ENCODE measurements at regions not wholly inside any gene's neighbourhood (a gene's known extent, or its start where the extent isn't known, plus 50 kb on each side); places are given as distances from the start of the nearest gene placed in this dataset.

DNA sequence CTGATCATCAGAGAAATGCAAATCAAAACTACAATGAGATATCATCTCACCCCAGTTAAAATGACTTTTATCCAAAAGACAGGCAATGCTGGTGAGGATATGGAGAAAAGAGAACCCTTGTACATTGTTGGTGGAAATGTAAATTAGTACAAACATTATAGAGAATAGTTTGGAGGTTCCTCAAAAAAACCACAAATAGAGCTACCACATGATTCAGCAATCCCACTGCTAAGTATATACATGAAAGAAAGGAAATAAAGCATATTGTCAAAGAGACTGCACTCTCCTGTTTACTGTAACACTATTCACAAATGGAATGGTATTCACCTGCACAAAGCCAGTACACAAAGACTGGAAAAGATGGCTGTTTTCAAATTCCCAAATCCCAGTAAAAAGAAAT lies 1233.7 kb downstream of the PCDH17 start:
- no peak overlapping the region for H3K4me3 ChIP-seq (ENCODE audit: low read depth in 1 of 2, low read length in 2 of 2)
- peaks cover 0 to 2% of the 10 kb centered on the region in 2 donors for H3K9me3 ChIP-seq (ENCODE audit: control insufficient read depth in 2 of 2, insufficient read depth in 1 of 2, low read depth in 1 of 2, low read length in 1 of 2)
- H3K27me3 ChIP-seq (ENCODE audit: control insufficient read depth in 1 of 2, insufficient read depth in 2 of 2, low read length in 2 of 2), result no peaks in the 10 kb centered on the region
- H3K4me1 ChIP-seq (ENCODE audit: control insufficient read depth in 2 of 2, insufficient read depth in 2 of 2, low read length in 1 of 2), result no peaks in the 10 kb centered on the region
- H3K36me3 ChIP-seq (ENCODE audit: control insufficient read depth in 2 of 2, insufficient read depth in 2 of 2, low read length in 1 of 2), result no peaks in the 10 kb centered on the region
- no peak overlapping the region for H3K27ac ChIP-seq (ENCODE audit: low read depth in 2 of 2, low read length in 1 of 2)

GRCh38 chr13:58869566-58869965 lies 1238.0 kb downstream of the PCDH17 start:
- Histone ChIP-seq H3K4me1 (ENCODE audit: control insufficient read depth in 2 of 2, insufficient read depth in 2 of 2, low read length in 1 of 2) (no peaks in the 10 kb centered on the region), H3K4me3 (ENCODE audit: low read depth in 1 of 2, low read length in 2 of 2) (no peak overlapping the region), H3K9me3 (ENCODE audit: control insufficient read depth in 2 of 2, insufficient read depth in 1 of 2, low read depth in 1 of 2, low read length in 1 of 2) (peaks cover 0 to 2% of the 10 kb centered on the region in 2 donors), H3K27ac (ENCODE audit: low read depth in 2 of 2, low read length in 1 of 2) (no peak overlapping the region), H3K36me3 (ENCODE audit: control insufficient read depth in 2 of 2, insufficient read depth in 2 of 2, low read length in 1 of 2) (no peaks in the 10 kb centered on the region), H3K27me3 (ENCODE audit: control insufficient read depth in 1 of 2, insufficient read depth in 2 of 2, low read length in 2 of 2) (no peaks in the 10 kb centered on the region)
- 53 to 68% methylated on average over 1 of the region's 1 CpG for WGBS, 2 donors

DNA sequence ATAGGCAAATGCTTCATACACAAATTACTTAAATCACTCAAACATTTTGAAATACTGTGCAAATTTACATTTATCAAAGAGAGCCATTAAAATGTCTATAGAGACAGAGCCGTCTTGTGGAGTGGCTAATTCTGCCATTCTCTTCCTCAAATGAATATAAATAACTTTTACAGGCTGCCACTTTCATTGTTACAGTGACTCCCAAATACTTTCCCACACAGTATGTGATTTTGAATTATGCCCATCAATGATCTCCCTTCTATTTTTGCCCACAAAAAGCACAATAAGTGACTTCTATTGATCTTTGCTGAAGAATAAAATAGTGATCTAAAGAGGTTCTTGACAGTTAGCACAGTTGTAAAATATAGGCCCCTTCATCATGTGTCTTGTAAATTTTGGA lies 1244.9 kb downstream of the PCDH17 start:
- H3K4me1 ChIP-seq (ENCODE audit: control insufficient read depth in 2 of 2, insufficient read depth in 2 of 2, low read length in 1 of 2), result no peaks in the 10 kb centered on the region
- no peaks in the 10 kb centered on the region for H3K9me3 ChIP-seq (ENCODE audit: control insufficient read depth in 2 of 2, insufficient read depth in 1 of 2, low read depth in 1 of 2, low read length in 1 of 2)
- no peak overlapping the region for H3K27ac ChIP-seq (ENCODE audit: low read depth in 2 of 2, low read length in 1 of 2)
- H3K4me3 ChIP-seq (ENCODE audit: low read depth in 1 of 2, low read length in 2 of 2), result no peak overlapping the region
- no peaks in the 10 kb centered on the region for H3K36me3 ChIP-seq (ENCODE audit: control insufficient read depth in 2 of 2, insufficient read depth in 2 of 2, low read length in 1 of 2)
- no peaks in the 10 kb centered on the region for H3K27me3 ChIP-seq (ENCODE audit: control insufficient read depth in 1 of 2, insufficient read depth in 2 of 2, low read length in 2 of 2)
- WGBS, 2 donors, result 54 to 75% methylated on average over 1 of the region's 1 CpG

GRCh38 chr13:58879114-58879513 lies 1247.6 kb downstream of the PCDH17 start:
- no peak overlapping the region for H3K4me3 ChIP-seq (ENCODE audit: low read depth in 1 of 2, low read length in 2 of 2)
- H3K36me3 ChIP-seq (ENCODE audit: control insufficient read depth in 2 of 2, insufficient read depth in 2 of 2, low read length in 1 of 2), result no peaks in the 10 kb centered on the region
- H3K9me3 ChIP-seq (ENCODE audit: control insufficient read depth in 2 of 2, insufficient read depth in 1 of 2, low read depth in 1 of 2, low read length in 1 of 2), result no peaks in the 10 kb centered on the region
- no peak overlapping the region for H3K27ac ChIP-seq (ENCODE audit: low read depth in 2 of 2, low read length in 1 of 2)
- H3K27me3 ChIP-seq (ENCODE audit: control insufficient read depth in 1 of 2, insufficient read depth in 2 of 2, low read length in 2 of 2), result no peaks in the 10 kb centered on the region
- no peaks in the 10 kb centered on the region for H3K4me1 ChIP-seq (ENCODE audit: control insufficient read depth in 2 of 2, insufficient read depth in 2 of 2, low read length in 1 of 2)

DNA sequence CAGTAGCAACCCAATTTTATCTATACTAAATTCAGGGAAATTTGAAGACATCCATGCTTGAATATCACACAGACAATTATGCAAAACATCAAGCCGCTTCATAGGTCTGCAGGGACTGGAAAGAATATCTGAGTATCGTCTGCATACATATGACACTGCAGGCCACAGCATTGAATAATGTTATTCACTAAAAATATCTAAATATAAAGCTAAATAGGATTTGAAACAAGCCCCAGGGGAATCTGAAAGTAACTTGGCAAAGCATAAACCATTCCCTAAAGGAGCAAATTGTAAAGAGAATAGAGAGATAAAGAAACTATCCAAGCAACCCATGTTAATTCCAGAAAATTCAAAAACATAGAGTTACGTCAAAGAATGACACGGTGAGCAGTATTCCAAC lies 1251.0 kb downstream of the PCDH17 start:
- no peaks in the 10 kb centered on the region for H3K9me3 ChIP-seq (ENCODE audit: control insufficient read depth in 2 of 2, insufficient read depth in 1 of 2, low read depth in 1 of 2, low read length in 1 of 2)
- no peak overlapping the region for H3K4me3 ChIP-seq (ENCODE audit: low read depth in 1 of 2, low read length in 2 of 2)
- H3K4me1 ChIP-seq (ENCODE audit: control insufficient read depth in 2 of 2, insufficient read depth in 2 of 2, low read length in 1 of 2), result no peaks in the 10 kb centered on the region
- H3K36me3 ChIP-seq (ENCODE audit: control insufficient read depth in 2 of 2, insufficient read depth in 2 of 2, low read length in 1 of 2), result no peaks in the 10 kb centered on the region
- H3K27me3 ChIP-seq (ENCODE audit: control insufficient read depth in 1 of 2, insufficient read depth in 2 of 2, low read length in 2 of 2), result no peaks in the 10 kb centered on the region
- WGBS, 2 donors, result 60 to 71% methylated on average over 4 of the region's 4 CpGs
- no peak overlapping the region for H3K27ac ChIP-seq (ENCODE audit: low read depth in 2 of 2, low read length in 1 of 2)

- H3K4me1 ChIP-seq (ENCODE audit: control insufficient read depth in 2 of 2, insufficient read depth in 2 of 2, low read length in 1 of 2), result no peaks in the 10 kb centered on the region
- H3K27me3 ChIP-seq (ENCODE audit: control insufficient read depth in 1 of 2, insufficient read depth in 2 of 2, low read length in 2 of 2), result no peaks in the 10 kb centered on the region
- no peaks in the 10 kb centered on the region for H3K36me3 ChIP-seq (ENCODE audit: control insufficient read depth in 2 of 2, insufficient read depth in 2 of 2, low read length in 1 of 2)
- no peaks in the 10 kb centered on the region for H3K9me3 ChIP-seq (ENCODE audit: control insufficient read depth in 2 of 2, insufficient read depth in 1 of 2, low read depth in 1 of 2, low read length in 1 of 2)
- 61 to 66% methylated on average over 2 of the region's 2 CpGs for WGBS, 2 donors
- H3K4me3 ChIP-seq (ENCODE audit: low read depth in 1 of 2, low read length in 2 of 2), result no peak overlapping the region
- H3K27ac ChIP-seq (ENCODE audit: low read depth in 2 of 2, low read length in 1 of 2), result no peak overlapping the region
Observed at GRCh38 chr13:58883405-58883804, 1251.9 kb downstream of the PCDH17 start.

GRCh38 chr13:58884353-58885209 lies 1253.0 kb downstream of the PCDH17 start:
- 46 to 61% methylated on average over 5 of the region's 5 CpGs for WGBS, 2 donors

DNA sequence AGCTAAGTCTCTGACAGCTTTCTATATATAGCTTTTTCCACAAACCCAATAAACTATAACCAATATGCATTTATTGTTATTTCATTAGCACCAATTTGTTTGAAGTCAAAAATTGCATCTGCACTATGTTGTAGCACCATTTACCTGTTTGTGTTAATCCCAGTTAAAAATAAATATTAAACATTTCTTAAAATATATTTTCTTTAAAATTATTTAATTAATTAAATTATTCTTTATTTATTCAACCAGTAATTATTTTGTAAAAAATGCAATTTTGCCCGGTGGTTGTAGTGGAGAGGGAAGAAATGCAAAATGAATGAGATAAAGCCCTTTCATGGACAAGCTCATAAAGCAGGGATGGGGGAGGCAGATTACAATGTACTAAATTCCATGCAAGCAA lies 1257.9 kb downstream of the PCDH17 start:
- whole genome bisulfite sequencing, 2 donors, result 83 to 86% methylated on average over 1 of the region's 1 CpG
- no peaks in the 10 kb centered on the region for H3K9me3 ChIP-seq (ENCODE audit: control insufficient read depth in 2 of 2, insufficient read depth in 1 of 2, low read depth in 1 of 2, low read length in 1 of 2)
- no peak overlapping the region for H3K4me3 ChIP-seq (ENCODE audit: low read depth in 1 of 2, low read length in 2 of 2)
- no peak overlapping the region for H3K27ac ChIP-seq (ENCODE audit: low read depth in 2 of 2, low read length in 1 of 2)
- no peaks in the 10 kb centered on the region for H3K4me1 ChIP-seq (ENCODE audit: control insufficient read depth in 2 of 2, insufficient read depth in 2 of 2, low read length in 1 of 2)
- H3K27me3 ChIP-seq (ENCODE audit: control insufficient read depth in 1 of 2, insufficient read depth in 2 of 2, low read length in 2 of 2), result no peaks in the 10 kb centered on the region
- no peaks in the 10 kb centered on the region for H3K36me3 ChIP-seq (ENCODE audit: control insufficient read depth in 2 of 2, insufficient read depth in 2 of 2, low read length in 1 of 2)

More at GRCh38 chr13:58884353-58885209, 1253.0 kb downstream of the PCDH17 start:
- H3K36me3 ChIP-seq (ENCODE audit: control insufficient read depth in 2 of 2, insufficient read depth in 2 of 2, low read length in 1 of 2), result no peaks in the 10 kb centered on the region
- no peaks in the 10 kb centered on the region for H3K9me3 ChIP-seq (ENCODE audit: control insufficient read depth in 2 of 2, insufficient read depth in 1 of 2, low read depth in 1 of 2, low read length in 1 of 2)
- no peaks in the 10 kb centered on the region for H3K4me1 ChIP-seq (ENCODE audit: control insufficient read depth in 2 of 2, insufficient read depth in 2 of 2, low read length in 1 of 2)
- H3K27ac ChIP-seq (ENCODE audit: low read depth in 2 of 2, low read length in 1 of 2), result no peak overlapping the region
- no peaks in the 10 kb centered on the region for H3K27me3 ChIP-seq (ENCODE audit: control insufficient read depth in 1 of 2, insufficient read depth in 2 of 2, low read length in 2 of 2)
- no peak overlapping the region for H3K4me3 ChIP-seq (ENCODE audit: low read depth in 1 of 2, low read length in 2 of 2)

DNA sequence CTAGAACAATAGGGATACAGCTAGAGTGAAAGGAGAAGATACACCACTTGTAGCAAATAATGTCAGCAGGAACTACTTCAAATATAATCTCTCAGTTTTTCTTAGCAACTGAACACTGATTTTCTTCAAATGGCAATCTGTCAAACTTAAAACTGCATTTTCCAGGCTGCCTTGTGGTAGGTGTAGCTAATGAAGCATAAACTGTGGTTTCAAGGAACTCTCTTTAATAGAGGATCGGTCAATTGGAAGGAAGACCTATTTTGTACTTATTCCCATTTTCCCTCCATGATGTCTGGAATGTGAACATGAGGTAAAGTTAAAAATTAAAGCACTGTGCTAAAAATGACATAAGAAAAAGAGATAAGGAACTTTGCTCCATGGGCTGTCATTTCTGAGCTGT lies 1261.9 kb downstream of the PCDH17 start:
- WGBS, 2 donors, result 89 to 92% methylated on average over 1 of the region's 1 CpG
- Histone ChIP-seq H3K4me1 (ENCODE audit: control insufficient read depth in 2 of 2, insufficient read depth in 2 of 2, low read length in 1 of 2) (no peaks in the 10 kb centered on the region), H3K27me3 (ENCODE audit: control insufficient read depth in 1 of 2, insufficient read depth in 2 of 2, low read length in 2 of 2) (no peaks in the 10 kb centered on the region), H3K9me3 (ENCODE audit: control insufficient read depth in 2 of 2, insufficient read depth in 1 of 2, low read depth in 1 of 2, low read length in 1 of 2) (no peaks in the 10 kb centered on the region), H3K4me3 (ENCODE audit: low read depth in 1 of 2, low read length in 2 of 2) (no peak overlapping the region), H3K36me3 (ENCODE audit: control insufficient read depth in 2 of 2, insufficient read depth in 2 of 2, low read length in 1 of 2) (no peaks in the 10 kb centered on the region), H3K27ac (ENCODE audit: low read depth in 2 of 2, low read length in 1 of 2) (no peak overlapping the region)

DNA sequence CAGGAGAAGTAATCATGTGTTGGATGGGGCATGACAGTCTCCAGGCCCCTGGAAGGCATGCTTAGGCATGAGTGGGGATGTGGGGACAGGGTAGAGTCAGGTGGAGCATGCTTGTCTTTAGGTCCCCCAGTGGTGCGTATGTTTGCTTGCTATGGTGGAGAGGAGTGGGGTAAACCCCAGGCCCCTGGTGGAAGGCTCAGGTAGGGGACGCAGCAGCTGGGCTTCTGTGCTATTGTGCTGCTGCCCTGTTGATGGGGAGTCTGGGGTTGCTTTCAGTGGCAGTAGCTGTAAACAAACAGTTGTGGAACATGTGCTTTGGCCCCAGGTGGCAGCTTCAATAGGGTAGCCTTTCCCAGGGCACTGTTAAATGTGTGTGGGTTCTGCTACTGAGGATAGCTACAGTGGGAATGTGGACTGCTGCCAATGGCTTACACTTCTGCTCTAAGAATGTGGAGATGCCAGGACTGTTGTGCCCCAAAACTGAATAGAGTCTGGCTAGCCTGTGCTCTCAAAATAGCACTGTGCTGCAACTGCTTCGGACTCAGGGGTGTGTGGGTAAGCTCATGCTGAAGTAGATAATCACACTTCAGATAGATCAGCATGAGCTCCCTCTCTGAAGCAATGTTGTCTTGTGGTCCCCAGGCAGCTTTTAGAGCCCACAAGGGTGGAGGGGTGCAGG lies 1257.3 kb downstream of the DIAPH3 start:
- Histone ChIP-seq H3K9me3 (ENCODE audit: control insufficient read depth in 2 of 2, insufficient read depth in 1 of 2, low read depth in 1 of 2, low read length in 1 of 2) (peaks cover 0 to 3% of the 10 kb centered on the region in 2 donors), H3K4me3 (ENCODE audit: low read depth in 1 of 2, low read length in 2 of 2) (no peak overlapping the region), H3K4me1 (ENCODE audit: control insufficient read depth in 2 of 2, insufficient read depth in 2 of 2, low read length in 1 of 2) (no peaks in the 10 kb centered on the region), H3K27me3 (ENCODE audit: control insufficient read depth in 1 of 2, insufficient read depth in 2 of 2, low read length in 2 of 2) (no peaks in the 10 kb centered on the region), H3K27ac (ENCODE audit: low read depth in 2 of 2, low read length in 1 of 2) (no peak overlapping the region), H3K36me3 (ENCODE audit: control insufficient read depth in 2 of 2, insufficient read depth in 2 of 2, low read length in 1 of 2) (no peaks in the 10 kb centered on the region)
- 85% methylated on average over 3 of the region's 3 CpGs for whole genome bisulfite sequencing, 2 donors

Measured in esophagus (tissue), 2 donors.